Endothelial cell of umbilical vein (primary cell): ENCODE measurements at regions not wholly inside any gene's neighbourhood (a gene's known extent, or its start where the extent isn't known, plus 50 kb on each side); places are given as distances from the start of the nearest gene placed in this dataset.

Experiments used
- BruUV-seq: library from RNA; stranded (reverse); fragments of 400-500 nt; replicated peaks from 2 replicates; lab custom pipeline; 2021; lab: Mats Ljungman, UMichigan
- CTCF ChIA-PET: fragments of 300-600, 350-600 bp; sonication (Branson Sonifier 250); formaldehyde crosslinking; loops from one replicate; lab custom pipeline; 2021; ENCODE audit warnings: antibody characterized with exemption, inconsistent platforms; lab: Charles Lee
- POLR2A ChIA-PET: fragments of 300-600, 350-600 bp; sonication (Branson Sonifier 250); formaldehyde crosslinking; loops from one replicate; lab custom pipeline; 2021; ENCODE audit warnings: antibody characterized with exemption, inconsistent platforms; lab: Charles Lee
- DNase-seq: peaks from one replicate; pipeline ENCODE4 v3.0.0-alpha.2; 2011; ENCODE audit warnings: low read depth, low spot score
- FAIRE-seq: peaks from 2 replicates; lab custom pipeline; 2011; peaks lifted over from hg19 to GRCh38; lab: Jason Lieb, UNC
- H2AFZ ChIP-seq: 2 replicates; pipeline ENCODE4 v1.6.0; 2012; ENCODE audit warnings: low read depth, low read length, control low read depth, inconsistent platforms
- H3K27ac ChIP-seq: 2 replicates; pipeline ENCODE4 v1.5.1; 2011; ENCODE audit warnings: low read depth, mild to moderate bottlenecking, control low read depth, low read length, moderate library complexity; ENCODE audit not compliant: insufficient read depth
- H3K27me3 ChIP-seq, 2 experiments: 2 replicates each; pipeline versions ENCODE4 v1.6.0 to v1.6.1; 2011; ENCODE audit warnings: low read length in 2 of 2, mixed read lengths in 1 of 2; ENCODE audit not compliant: control insufficient read depth in 2 of 2, insufficient read depth in 2 of 2
- H3K36me3 ChIP-seq, 2 experiments: 2 replicates in 1 of 2; 3 replicates in 1 of 2; pipeline ENCODE4 v1.5.1; 2011; ENCODE audit warnings: low read length in 2 of 2, mild to moderate bottlenecking in 1 of 2, moderate library complexity in 1 of 2; ENCODE audit not compliant: control insufficient read depth in 2 of 2, insufficient read depth in 2 of 2; ENCODE audit errors: extremely low read depth in 1 of 2
- H3K4me1 ChIP-seq: 3 replicates; pipeline ENCODE4 v1.5.1; 2011; ENCODE audit warnings: mild to moderate bottlenecking, low read length; ENCODE audit not compliant: control insufficient read depth, insufficient read depth; ENCODE audit errors: extremely low read depth
- H3K4me2 ChIP-seq: 2 replicates; pipeline ENCODE4 v1.6.1; 2011; ENCODE audit warnings: low read length, control low read depth, mixed read lengths; ENCODE audit not compliant: insufficient read depth
- H3K4me3 ChIP-seq, 3 experiments: fragments of 200-600 bp in 1 of 3; sonication (generic), shearing (Covaris generic) in 1 of 3; replicated peaks in 1 of 3; 2 replicates each; pipeline ENCODE4 v1.5.1; 2011 to 2016; ENCODE audit warnings: control low read depth in 3 of 3, low read length in 3 of 3, mild to moderate bottlenecking in 2 of 3, inconsistent platforms in 1 of 3, low read depth in 1 of 3, moderate library complexity in 1 of 3; ENCODE audit not compliant: insufficient read depth in 1 of 3
- H3K79me2 ChIP-seq: 2 replicates; pipeline ENCODE4 v1.6.0; 2012; ENCODE audit warnings: low read length, inconsistent platforms; ENCODE audit not compliant: control insufficient read depth, insufficient read depth
- H3K9ac ChIP-seq: replicated peaks from 2 replicates; pipeline ENCODE3; 2011; ENCODE audit warnings: low read length, control low read depth; ENCODE audit not compliant: insufficient read depth; ENCODE audit errors: extremely low read depth
- H3K9me1 ChIP-seq: replicated peaks from 3 replicates; pipeline ENCODE4 v1.6.0; 2011; ENCODE audit warnings: mild to moderate bottlenecking, low read length; ENCODE audit not compliant: control insufficient read depth, insufficient read depth; ENCODE audit errors: extremely low read depth
- H3K9me3 ChIP-seq: replicated peaks from 2 replicates; pipeline ENCODE4 v1.5.1; 2012; ENCODE audit warnings: low read length, inconsistent platforms; ENCODE audit not compliant: control insufficient read depth, insufficient read depth
- H4K20me1 ChIP-seq: replicated peaks from 2 replicates; pipeline ENCODE3; 2011; ENCODE audit warnings: mild to moderate bottlenecking, low read length; ENCODE audit not compliant: control insufficient read depth, insufficient read depth; ENCODE audit errors: extremely low read depth
- EZH2 ChIP-seq: IDR thresholded peaks from 2 replicates; pipeline ENCODE4 v1.6.1; 2012; ENCODE audit warnings: borderline replicate concordance, low read depth, mild to moderate bottlenecking, moderate library complexity, low read length, inconsistent platforms; ENCODE audit not compliant: severe bottlenecking
- FOS ChIP-seq: IDR thresholded peaks from 2 replicates; pipeline ENCODE4 v1.6.1; 2011; ENCODE audit warnings: mild to moderate bottlenecking, low read length, moderate library complexity, borderline replicate concordance; ENCODE audit not compliant: insufficient read depth
- GATA2 ChIP-seq: IDR thresholded peaks from 2 replicates; pipeline ENCODE4 v1.7.0; 2011; ENCODE audit warnings: low read depth, mild to moderate bottlenecking, moderate library complexity, mixed read lengths, low read length; ENCODE audit not compliant: insufficient read length, insufficient read depth
- JUN ChIP-seq: IDR thresholded peaks from 2 replicates; pipeline ENCODE4 v1.6.1; 2011; ENCODE audit warnings: borderline replicate concordance, low read depth; ENCODE audit not compliant: insufficient read length, insufficient read depth
- MYC ChIP-seq: IDR thresholded peaks from one replicate; pipeline ENCODE4 v1.6.1; 2011; ENCODE audit warnings: mild to moderate bottlenecking, low read depth, low read length
- POLR2A ChIP-seq: IDR thresholded peaks from 2 replicates; pipeline ENCODE4 v1.6.1; 2012; ENCODE audit warnings: low read depth, mild to moderate bottlenecking, control low read depth, low read length
- POLR2AphosphoS5 ChIP-seq: IDR thresholded peaks from 2 replicates; pipeline ENCODE4 v1.6.1; 2012; ENCODE audit warnings: low read depth, mild to moderate bottlenecking, control low read depth, low read length, moderate library complexity; ENCODE audit not compliant: insufficient read depth
- dilution Hi-C: fragments of 300-500 bp; cut with MboI; formaldehyde crosslinking; loops from one replicate; pipeline ENCODE4 v1.15.0; 2019; ENCODE audit warnings: low sequenced_read_pairs; ENCODE audit not compliant: extremely low pct_ligation_motif_present
- intact Hi-C: fragments of 100-400 bp; cut with micrococcal nuclease; formaldehyde crosslinking; loops from one replicate; pipeline ENCODE4 v1.10.0; 2022
- TF ChIP-seq, protein P1 (sequence below), 2 donors: IDR thresholded peaks; 1 replicate in 1 of 2; 2 replicates in 1 of 2; pipeline ENCODE4 v1.5.1; 2011; ENCODE audit warnings: low read length in 2 of 2, mild to moderate bottlenecking in 2 of 2, moderate library complexity in 2 of 2, control low read depth in 1 of 2, inconsistent platforms in 1 of 2, low read depth in 1 of 2; ENCODE audit not compliant: insufficient read depth in 1 of 2; ENCODE audit errors: extremely low read depth in 1 of 2
- TF ChIP-seq, protein P2 (sequence below): IDR thresholded peaks from 2 replicates; pipeline ENCODE4 v1.6.1; 2011; ENCODE audit not compliant: insufficient read depth, insufficient read length

GRCh38 chr1:168386492-168386891 lies 105.8 kb downstream of the TBX19 start:
- no peaks in the 10 kb centered on the region for H3K36me3 ChIP-seq
- no TSS peak for BruUV-seq
- ChIA-PET CTCF (no interaction called here), POLR2A (no interaction called here)
- no peak overlapping the region for H3K4me3 ChIP-seq
- H3K27me3 ChIP-seq, result no peaks in the 10 kb centered on the region
- DNase-seq (no peak), FAIRE-seq (no peak)
- no peaks in the 10 kb centered on the region for H3K9me3 ChIP-seq
- no peaks in the 10 kb centered on the region for H4K20me1 ChIP-seq
- no peak overlapping the region for H3K4me2 ChIP-seq
- H3K27ac ChIP-seq, result no peak overlapping the region
- H3K79me2 ChIP-seq, result no peaks in the 10 kb centered on the region
- intact Hi-C loops, result no loop called here
- TF ChIP-seq EZH2 (no peak), POLR2A (no peak), POLR2AphosphoS5 (no peak), FOS (no peak), GATA2 (no peak), MYC (no peak), JUN (no peak)
- TF ChIP-seq, protein P1, sequence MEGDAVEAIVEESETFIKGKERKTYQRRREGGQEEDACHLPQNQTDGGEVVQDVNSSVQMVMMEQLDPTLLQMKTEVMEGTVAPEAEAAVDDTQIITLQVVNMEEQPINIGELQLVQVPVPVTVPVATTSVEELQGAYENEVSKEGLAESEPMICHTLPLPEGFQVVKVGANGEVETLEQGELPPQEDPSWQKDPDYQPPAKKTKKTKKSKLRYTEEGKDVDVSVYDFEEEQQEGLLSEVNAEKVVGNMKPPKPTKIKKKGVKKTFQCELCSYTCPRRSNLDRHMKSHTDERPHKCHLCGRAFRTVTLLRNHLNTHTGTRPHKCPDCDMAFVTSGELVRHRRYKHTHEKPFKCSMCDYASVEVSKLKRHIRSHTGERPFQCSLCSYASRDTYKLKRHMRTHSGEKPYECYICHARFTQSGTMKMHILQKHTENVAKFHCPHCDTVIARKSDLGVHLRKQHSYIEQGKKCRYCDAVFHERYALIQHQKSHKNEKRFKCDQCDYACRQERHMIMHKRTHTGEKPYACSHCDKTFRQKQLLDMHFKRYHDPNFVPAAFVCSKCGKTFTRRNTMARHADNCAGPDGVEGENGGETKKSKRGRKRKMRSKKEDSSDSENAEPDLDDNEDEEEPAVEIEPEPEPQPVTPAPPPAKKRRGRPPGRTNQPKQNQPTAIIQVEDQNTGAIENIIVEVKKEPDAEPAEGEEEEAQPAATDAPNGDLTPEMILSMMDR (IDR thresholded peaks at IDR 0.05; ENCODE audit: extremely low read depth in 1 of 2, insufficient read depth in 1 of 2, low read depth in 1 of 2, low read length in 2 of 2), result no peak
- TF ChIP-seq, protein P2, sequence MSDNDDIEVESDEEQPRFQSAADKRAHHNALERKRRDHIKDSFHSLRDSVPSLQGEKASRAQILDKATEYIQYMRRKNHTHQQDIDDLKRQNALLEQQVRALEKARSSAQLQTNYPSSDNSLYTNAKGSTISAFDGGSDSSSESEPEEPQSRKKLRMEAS, result no peak
- H3K9ac ChIP-seq, result no peak overlapping the region
- no peak overlapping the region for H2AFZ ChIP-seq
- dilution Hi-C loops, result no loop called here
- H3K9me1 ChIP-seq, result no peaks in the 10 kb centered on the region
- no peaks in the 10 kb centered on the region for H3K4me1 ChIP-seq
